ENCODE measurements at regions not wholly inside any gene's neighbourhood (a gene's known extent, or its start where the extent isn't known, plus 50 kb on each side); places are given as distances from the start of the nearest gene placed in this dataset.
"Not testable (repeated sequence)": the region's sequence is repeated elsewhere in the genome, so short reads cannot be mapped to it uniquely, and the experiment has no call there.

- H3K9ac ChIP-seq (ENCODE audit: low read length): no peak overlapping the region
- H3K4me3 ChIP-seq (ENCODE audit: low read depth, low read length): no peak overlapping the region
- H3K27ac ChIP-seq (ENCODE audit: low read depth, low read length): no peak overlapping the region
- no peaks in the 10 kb centered on the region for H3K9me3 ChIP-seq (ENCODE audit: control insufficient read depth, insufficient read depth, low read depth, low read length)
- H3K36me3 ChIP-seq (ENCODE audit: control insufficient read depth, insufficient read depth, low read length): no peaks in the 10 kb centered on the region
- no peaks in the 10 kb centered on the region for H3K4me1 ChIP-seq (ENCODE audit: control insufficient read depth, insufficient read depth, low read length)
- H3K27me3 ChIP-seq (ENCODE audit: control insufficient read depth, insufficient read depth, low read length): no peaks in the 10 kb centered on the region
These were observed 287.0 kb downstream of the ZIC4 start for GRCh38 chr3:147119346-147119745.

GRCh38 chr3:147118611-147119010 lies 287.7 kb downstream of the ZIC4 start:
- Histone ChIP-seq H3K36me3 (ENCODE audit: control insufficient read depth, insufficient read depth, low read length) (no peaks in the 10 kb centered on the region), H3K4me1 (ENCODE audit: control insufficient read depth, insufficient read depth, low read length) (no peaks in the 10 kb centered on the region), H3K9me3 (ENCODE audit: control insufficient read depth, insufficient read depth, low read depth, low read length) (no peaks in the 10 kb centered on the region), H3K27ac (ENCODE audit: low read depth, low read length) (no peak overlapping the region), H3K27me3 (ENCODE audit: control insufficient read depth, insufficient read depth, low read length) (no peaks in the 10 kb centered on the region), H3K9ac (ENCODE audit: low read length) (no peak overlapping the region), H3K4me3 (ENCODE audit: low read depth, low read length) (no peak overlapping the region)

- H3K4me3 ChIP-seq (ENCODE audit: low read depth, low read length): no peak overlapping the region
- H3K36me3 ChIP-seq (ENCODE audit: control insufficient read depth, insufficient read depth, low read length): no peaks in the 10 kb centered on the region
- no peaks in the 10 kb centered on the region for H3K27me3 ChIP-seq (ENCODE audit: control insufficient read depth, insufficient read depth, low read length)
- H3K9ac ChIP-seq (ENCODE audit: low read length): no peak overlapping the region
- H3K4me1 ChIP-seq (ENCODE audit: control insufficient read depth, insufficient read depth, low read length): no peaks in the 10 kb centered on the region
- H3K9me3 ChIP-seq (ENCODE audit: control insufficient read depth, insufficient read depth, low read depth, low read length): no peaks in the 10 kb centered on the region
- no peak overlapping the region for H3K27ac ChIP-seq (ENCODE audit: low read depth, low read length)
These were observed 288.7 kb downstream of the ZIC4 start for GRCh38 chr3:147117631-147118030.

- Histone ChIP-seq H3K27me3 (ENCODE audit: control insufficient read depth, insufficient read depth, low read length) (no peaks in the 10 kb centered on the region), H3K9ac (ENCODE audit: low read length) (no peak overlapping the region), H3K4me1 (ENCODE audit: control insufficient read depth, insufficient read depth, low read length) (no peaks in the 10 kb centered on the region), H3K4me3 (ENCODE audit: low read depth, low read length) (no peak overlapping the region), H3K27ac (ENCODE audit: low read depth, low read length) (no peak overlapping the region), H3K36me3 (ENCODE audit: control insufficient read depth, insufficient read depth, low read length) (no peaks in the 10 kb centered on the region), H3K9me3 (ENCODE audit: control insufficient read depth, insufficient read depth, low read depth, low read length) (no peaks in the 10 kb centered on the region)
These were observed 292.9 kb downstream of the ZIC4 start for GRCh38 chr3:147113293-147114044.

GRCh38 chr3:147099076-147099475 lies 307.3 kb downstream of the ZIC4 start:
- no peaks in the 10 kb centered on the region for H3K27me3 ChIP-seq (ENCODE audit: control insufficient read depth, insufficient read depth, low read length)
- H3K27ac ChIP-seq (ENCODE audit: low read depth, low read length): no peak overlapping the region

GRCh38 chr3:147090461-147090860 lies 315.9 kb downstream of the ZIC4 start:
- Histone ChIP-seq H3K36me3 (ENCODE audit: control insufficient read depth, insufficient read depth, low read length) (no peaks in the 10 kb centered on the region), H3K27me3 (ENCODE audit: control insufficient read depth, insufficient read depth, low read length) (no peaks in the 10 kb centered on the region), H3K27ac (ENCODE audit: low read depth, low read length) (no peak overlapping the region), H3K4me3 (ENCODE audit: low read depth, low read length) (no peak overlapping the region), H3K9me3 (ENCODE audit: control insufficient read depth, insufficient read depth, low read depth, low read length) (no peaks in the 10 kb centered on the region), H3K9ac (ENCODE audit: low read length) (no peak overlapping the region), H3K4me1 (ENCODE audit: control insufficient read depth, insufficient read depth, low read length) (no peaks in the 10 kb centered on the region)

More at GRCh38 chr3:147099076-147099475, 307.3 kb downstream of the ZIC4 start:
- Histone ChIP-seq H3K9me3 (ENCODE audit: control insufficient read depth, insufficient read depth, low read depth, low read length) (peaks cover 6% of the 10 kb centered on the region; the same call in 1 of the 2 replicates), H3K9ac (ENCODE audit: low read length) (no peak overlapping the region), H3K4me1 (ENCODE audit: control insufficient read depth, insufficient read depth, low read length) (no peaks in the 10 kb centered on the region), H3K4me3 (ENCODE audit: low read depth, low read length) (no peak overlapping the region), H3K36me3 (ENCODE audit: control insufficient read depth, insufficient read depth, low read length) (no peaks in the 10 kb centered on the region)

- H3K36me3 ChIP-seq (ENCODE audit: control insufficient read depth, insufficient read depth, low read length): no peaks in the 10 kb centered on the region
- no peak overlapping the region for H3K4me3 ChIP-seq (ENCODE audit: low read depth, low read length)
- no peaks in the 10 kb centered on the region for H3K9me3 ChIP-seq (ENCODE audit: control insufficient read depth, insufficient read depth, low read depth, low read length)
- no peak overlapping the region for H3K27ac ChIP-seq (ENCODE audit: low read depth, low read length)
- H3K9ac ChIP-seq (ENCODE audit: low read length): no peak overlapping the region
- H3K4me1 ChIP-seq (ENCODE audit: control insufficient read depth, insufficient read depth, low read length): no peaks in the 10 kb centered on the region
- H3K27me3 ChIP-seq (ENCODE audit: control insufficient read depth, insufficient read depth, low read length): no peaks in the 10 kb centered on the region
These were observed 317.1 kb downstream of the ZIC4 start for GRCh38 chr3:147089286-147089685.

GRCh38 chr3:147059500-147059899 lies 346.8 kb downstream of the ZIC4 start:
- H3K9ac ChIP-seq (ENCODE audit: low read length); H3K36me3 ChIP-seq (ENCODE audit: control insufficient read depth, insufficient read depth, low read length); H3K27me3 ChIP-seq (ENCODE audit: control insufficient read depth, insufficient read depth, low read length); H3K9me3 ChIP-seq (ENCODE audit: control insufficient read depth, insufficient read depth, low read depth, low read length); H3K4me3 ChIP-seq (ENCODE audit: low read depth, low read length): not testable (repeated sequence)
- 0 out of 2 replicates have a peak overlapping the region, but pooled peaks have one; percentile 9 for H3K27ac ChIP-seq (ENCODE audit: low read depth, low read length)
- H3K4me1 ChIP-seq (ENCODE audit: control insufficient read depth, insufficient read depth, low read length): peaks cover 16% of the 10 kb centered on the region

- Histone ChIP-seq H3K27ac (ENCODE audit: low read depth, low read length) (no peak overlapping the region), H3K36me3 (ENCODE audit: control insufficient read depth, insufficient read depth, low read length) (no peaks in the 10 kb centered on the region), H3K4me1 (ENCODE audit: control insufficient read depth, insufficient read depth, low read length) (no peaks in the 10 kb centered on the region), H3K9me3 (ENCODE audit: control insufficient read depth, insufficient read depth, low read depth, low read length) (no peaks in the 10 kb centered on the region; the same call in 1 of the 2 replicates), H3K9ac (ENCODE audit: low read length) (no peak overlapping the region), H3K27me3 (ENCODE audit: control insufficient read depth, insufficient read depth, low read length) (no peaks in the 10 kb centered on the region), H3K4me3 (ENCODE audit: low read depth, low read length) (no peak overlapping the region)
These were observed 356.5 kb downstream of the ZIC4 start for GRCh38 chr3:147049821-147050220.

GRCh38 chr3:147049305-147049704 lies 357.0 kb downstream of the ZIC4 start:
- Histone ChIP-seq H3K4me1 (ENCODE audit: control insufficient read depth, insufficient read depth, low read length) (no peaks in the 10 kb centered on the region), H3K27me3 (ENCODE audit: control insufficient read depth, insufficient read depth, low read length) (no peaks in the 10 kb centered on the region), H3K4me3 (ENCODE audit: low read depth, low read length) (no peak overlapping the region), H3K27ac (ENCODE audit: low read depth, low read length) (no peak overlapping the region), H3K36me3 (ENCODE audit: control insufficient read depth, insufficient read depth, low read length) (no peaks in the 10 kb centered on the region), H3K9ac (ENCODE audit: low read length) (no peak overlapping the region), H3K9me3 (ENCODE audit: control insufficient read depth, insufficient read depth, low read depth, low read length) (no peaks in the 10 kb centered on the region; the same call in 1 of the 2 replicates)

GRCh38 chr3:147046916-147047315 lies 359.4 kb downstream of the ZIC4 start:
- no peak overlapping the region for H3K4me3 ChIP-seq (ENCODE audit: low read depth, low read length)
- no peaks in the 10 kb centered on the region for H3K4me1 ChIP-seq (ENCODE audit: control insufficient read depth, insufficient read depth, low read length)
- no peak overlapping the region for H3K9ac ChIP-seq (ENCODE audit: low read length)
- H3K36me3 ChIP-seq (ENCODE audit: control insufficient read depth, insufficient read depth, low read length): no peaks in the 10 kb centered on the region
- H3K9me3 ChIP-seq (ENCODE audit: control insufficient read depth, insufficient read depth, low read depth, low read length): no peaks in the 10 kb centered on the region
- no peaks in the 10 kb centered on the region for H3K27me3 ChIP-seq (ENCODE audit: control insufficient read depth, insufficient read depth, low read length)
- H3K27ac ChIP-seq (ENCODE audit: low read depth, low read length): no peak overlapping the region
